ENCODE measurements at regions not wholly inside any gene's neighbourhood (a gene's known extent, or its start where the extent isn't known, plus 50 kb on each side); places are given as distances from the start of the nearest gene placed in this dataset.

DNA sequence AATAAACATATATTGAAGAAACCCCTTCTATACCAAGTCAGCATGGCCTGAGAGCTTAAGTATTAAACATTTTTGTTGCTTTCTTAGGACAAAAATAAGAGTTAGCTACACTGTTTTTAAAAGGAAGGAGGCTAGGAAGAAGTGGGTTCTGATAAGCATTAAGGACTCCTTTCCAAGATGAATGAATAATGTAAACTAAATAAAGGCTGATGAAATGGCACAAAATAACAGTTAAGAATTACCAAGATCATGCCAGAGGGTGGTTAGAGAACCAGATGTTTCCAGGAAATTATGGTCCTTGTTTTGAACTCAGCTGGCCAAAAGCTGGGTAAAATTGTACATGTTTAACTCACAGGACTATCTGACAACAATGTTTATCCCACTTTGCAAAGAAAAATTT, 114.1 kb upstream of the ETS2 start:
- TF ChIP-seq, protein P1, sequence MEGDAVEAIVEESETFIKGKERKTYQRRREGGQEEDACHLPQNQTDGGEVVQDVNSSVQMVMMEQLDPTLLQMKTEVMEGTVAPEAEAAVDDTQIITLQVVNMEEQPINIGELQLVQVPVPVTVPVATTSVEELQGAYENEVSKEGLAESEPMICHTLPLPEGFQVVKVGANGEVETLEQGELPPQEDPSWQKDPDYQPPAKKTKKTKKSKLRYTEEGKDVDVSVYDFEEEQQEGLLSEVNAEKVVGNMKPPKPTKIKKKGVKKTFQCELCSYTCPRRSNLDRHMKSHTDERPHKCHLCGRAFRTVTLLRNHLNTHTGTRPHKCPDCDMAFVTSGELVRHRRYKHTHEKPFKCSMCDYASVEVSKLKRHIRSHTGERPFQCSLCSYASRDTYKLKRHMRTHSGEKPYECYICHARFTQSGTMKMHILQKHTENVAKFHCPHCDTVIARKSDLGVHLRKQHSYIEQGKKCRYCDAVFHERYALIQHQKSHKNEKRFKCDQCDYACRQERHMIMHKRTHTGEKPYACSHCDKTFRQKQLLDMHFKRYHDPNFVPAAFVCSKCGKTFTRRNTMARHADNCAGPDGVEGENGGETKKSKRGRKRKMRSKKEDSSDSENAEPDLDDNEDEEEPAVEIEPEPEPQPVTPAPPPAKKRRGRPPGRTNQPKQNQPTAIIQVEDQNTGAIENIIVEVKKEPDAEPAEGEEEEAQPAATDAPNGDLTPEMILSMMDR (conservative IDR thresholded peaks at IDR 0.05) = no peak
- TF ChIP-seq ZFX (IDR thresholded peaks at IDR 0.05) = no peak
